Kidney (tissue), 13 donors: ENCODE measurements at regions not wholly inside any gene's neighbourhood (a gene's known extent, or its start where the extent isn't known, plus 50 kb on each side); places are given as distances from the start of the nearest gene placed in this dataset.

Experiments
- DNase-seq, 5 donors: peaks; one replicate each; pipeline ENCODE4 v3.0.0-alpha.2; 2013 to 2020
- FAIRE-seq: peaks from 2 replicates; lab custom pipeline; 2012; peaks lifted over from hg19 to GRCh38; lab: Jason Lieb, UNC
- H3K27ac ChIP-seq, 2 donors: one replicate each; pipeline ENCODE4 v1.7.0; 2013; ENCODE audit warnings: low read depth in 2 of 2, low read length in 2 of 2, inconsistent platforms in 1 of 2
- H3K27me3 ChIP-seq: one replicate; pipeline ENCODE4 v1.7.1; 2013; ENCODE audit warnings: low read length, inconsistent platforms; ENCODE audit not compliant: control insufficient read depth, insufficient read depth
- H3K36me3 ChIP-seq, 3 donors: one replicate each; pipeline versions ENCODE4 v1.7.0 to v1.7.1; 2013; ENCODE audit warnings: low read length in 3 of 3, control low read depth in 1 of 3, inconsistent platforms in 1 of 3; ENCODE audit not compliant: insufficient read depth in 3 of 3, control insufficient read depth in 2 of 3
- H3K4me1 ChIP-seq, 3 donors: one replicate each; pipeline versions ENCODE4 v1.7.0 to v1.7.1; 2013; ENCODE audit warnings: low read length in 3 of 3, inconsistent platforms in 1 of 3, low read depth in 1 of 3; ENCODE audit not compliant: control insufficient read depth in 2 of 3, insufficient read depth in 2 of 3
- H3K4me3 ChIP-seq, 3 donors: one replicate each; pipeline versions ENCODE4 v1.7.0 to v1.8.1; 2013; ENCODE audit warnings: low read length in 3 of 3, control low read depth in 1 of 3, inconsistent platforms in 1 of 3
- H3K9ac ChIP-seq, 3 donors: one replicate each; pipeline versions ENCODE4 v1.7.0 to v1.7.1; 2013; ENCODE audit warnings: low read length in 3 of 3, control low read depth in 1 of 3, inconsistent platforms in 1 of 3
- H3K9me3 ChIP-seq, 3 donors: one replicate each; pipeline versions ENCODE4 v1.7.0 to v1.7.1; 2013; ENCODE audit warnings: low read length in 3 of 3, control low read depth in 1 of 3, inconsistent platforms in 1 of 3; ENCODE audit not compliant: control insufficient read depth in 2 of 3, insufficient read depth in 1 of 3
- intact Hi-C: fragments of 100-400 bp; cut with DNase I; formaldehyde crosslinking; loops from one replicate; pipeline ENCODE4 v1.11.1; 2022
- TF ChIP-seq, protein P1 (sequence below): IDR thresholded peaks from 3 replicates; pipeline ENCODE4 v1.5.1; 2012; ENCODE audit warnings: mild to moderate bottlenecking, moderate library complexity, borderline replicate concordance; ENCODE audit not compliant: insufficient read depth; ENCODE audit errors: extremely low read depth
- donor health status: control.
- donor health status: control.
- donor health status: control.
- donor health status: control.
- donor health status: control.
- donor health status: DM: yes; HTN: yes; CAD: no.
- donor health status: Normal renal cell carcinoma (clear cell type).

DNA sequence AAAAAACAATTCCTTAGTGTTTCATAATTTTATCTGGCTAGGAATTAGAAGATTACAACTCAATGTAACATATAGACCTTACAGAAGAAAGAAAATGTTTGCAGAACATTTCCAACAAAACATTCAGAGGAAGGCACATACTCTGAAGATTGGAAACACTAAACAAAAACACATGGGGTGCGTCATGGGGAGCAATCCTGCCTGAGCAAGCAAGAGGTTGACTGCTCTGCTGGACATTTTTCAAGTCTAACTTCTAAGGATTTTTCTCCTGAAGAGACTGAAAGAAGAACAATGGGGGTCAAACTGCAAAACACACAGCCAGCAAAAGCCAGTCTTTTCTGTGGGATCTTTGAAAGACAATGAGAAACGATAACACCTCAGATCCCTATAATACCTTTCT lies 182.8 kb downstream of the GUCY2F start:
- Histone ChIP-seq H3K27ac (no peak overlapping the region), H3K27me3 (no peaks in the 10 kb centered on the region), H3K36me3 (no peaks in the 10 kb centered on the region), H3K4me3 (no peak overlapping the region), H3K4me1 (no peaks in the 10 kb centered on the region), H3K9ac (no peak overlapping the region), H3K9me3 (no peaks in the 10 kb centered on the region)
- intact Hi-C loops: no loop called here
- TF ChIP-seq, protein P1, sequence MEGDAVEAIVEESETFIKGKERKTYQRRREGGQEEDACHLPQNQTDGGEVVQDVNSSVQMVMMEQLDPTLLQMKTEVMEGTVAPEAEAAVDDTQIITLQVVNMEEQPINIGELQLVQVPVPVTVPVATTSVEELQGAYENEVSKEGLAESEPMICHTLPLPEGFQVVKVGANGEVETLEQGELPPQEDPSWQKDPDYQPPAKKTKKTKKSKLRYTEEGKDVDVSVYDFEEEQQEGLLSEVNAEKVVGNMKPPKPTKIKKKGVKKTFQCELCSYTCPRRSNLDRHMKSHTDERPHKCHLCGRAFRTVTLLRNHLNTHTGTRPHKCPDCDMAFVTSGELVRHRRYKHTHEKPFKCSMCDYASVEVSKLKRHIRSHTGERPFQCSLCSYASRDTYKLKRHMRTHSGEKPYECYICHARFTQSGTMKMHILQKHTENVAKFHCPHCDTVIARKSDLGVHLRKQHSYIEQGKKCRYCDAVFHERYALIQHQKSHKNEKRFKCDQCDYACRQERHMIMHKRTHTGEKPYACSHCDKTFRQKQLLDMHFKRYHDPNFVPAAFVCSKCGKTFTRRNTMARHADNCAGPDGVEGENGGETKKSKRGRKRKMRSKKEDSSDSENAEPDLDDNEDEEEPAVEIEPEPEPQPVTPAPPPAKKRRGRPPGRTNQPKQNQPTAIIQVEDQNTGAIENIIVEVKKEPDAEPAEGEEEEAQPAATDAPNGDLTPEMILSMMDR: no peak
- FAIRE-seq: no peak
- DNase-seq: no peak

DNA sequence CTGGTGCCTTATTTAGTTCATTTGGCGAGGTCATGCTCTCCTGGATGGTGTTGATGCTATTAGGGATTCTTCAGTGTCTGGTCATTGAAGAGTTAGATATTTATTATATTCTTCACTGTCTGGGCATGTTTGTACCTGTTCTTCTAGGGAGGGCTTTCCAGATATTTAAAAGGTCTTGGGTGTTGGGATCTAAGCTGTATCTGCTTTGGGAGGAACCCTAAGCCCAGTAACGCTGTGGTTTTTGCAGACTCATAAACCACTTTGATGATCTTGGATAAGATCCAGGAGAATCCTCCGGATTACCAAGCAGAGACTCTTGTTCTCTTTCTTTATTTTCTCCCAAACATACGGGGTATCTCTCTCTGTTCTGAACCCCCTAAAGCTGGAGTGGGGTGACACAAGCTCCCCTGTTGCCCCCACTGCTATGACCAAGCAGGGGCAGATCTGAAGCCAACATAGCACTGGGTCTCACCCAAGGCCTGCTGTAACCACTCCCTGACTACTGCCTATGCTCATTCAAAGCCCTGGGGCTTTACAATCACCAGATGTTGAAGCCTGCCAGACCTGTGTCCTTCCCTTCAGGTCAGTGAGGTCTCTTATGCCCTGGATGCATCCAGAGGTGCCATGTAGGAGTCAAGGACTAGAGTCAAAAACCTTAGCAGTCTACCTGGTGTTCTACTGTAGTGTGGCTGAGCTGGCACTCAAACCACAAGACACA lies 187.6 kb downstream of the GUCY2F start:
- FAIRE-seq (no peak), DNase-seq (no peak)
- H3K27me3 ChIP-seq: no peaks in the 10 kb centered on the region
- H3K9ac ChIP-seq: no peak overlapping the region
- H3K27ac ChIP-seq: no peak overlapping the region
- H3K4me3 ChIP-seq: no peak overlapping the region
- H3K36me3 ChIP-seq: no peaks in the 10 kb centered on the region
- intact Hi-C loops: no loop called here
- no peaks in the 10 kb centered on the region for H3K9me3 ChIP-seq
- no peaks in the 10 kb centered on the region for H3K4me1 ChIP-seq
- TF ChIP-seq, protein P1: no peak

DNA sequence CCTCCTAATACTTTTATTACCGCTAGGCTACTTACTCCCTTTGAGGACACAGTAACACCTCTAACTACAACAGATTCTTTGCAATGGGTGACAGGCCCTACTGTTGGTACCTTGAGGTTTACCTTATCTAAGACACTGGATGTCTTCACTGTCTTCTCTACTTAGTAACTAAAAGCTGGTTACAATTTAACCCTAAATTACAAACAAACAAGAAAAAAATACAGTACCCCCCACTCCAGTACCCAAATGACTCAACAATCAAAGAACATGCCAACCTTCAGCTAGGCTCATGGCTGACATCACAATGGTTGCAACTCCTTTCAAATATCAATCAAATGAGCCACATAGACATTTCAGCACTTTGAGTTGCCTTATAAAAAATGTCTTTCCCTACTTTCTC lies 198.0 kb downstream of the GUCY2F start:
- DNase-seq: no peak
- intact Hi-C loops: no loop called here
- no peaks in the 10 kb centered on the region for H3K27me3 ChIP-seq
- no peak overlapping the region for H3K9ac ChIP-seq
- no peak overlapping the region for H3K27ac ChIP-seq
- H3K36me3 ChIP-seq: no peaks in the 10 kb centered on the region
- no peak overlapping the region for H3K4me3 ChIP-seq
- TF ChIP-seq, protein P1: no peak
- no peaks in the 10 kb centered on the region for H3K9me3 ChIP-seq
- H3K4me1 ChIP-seq: no peaks in the 10 kb centered on the region
- no peak for FAIRE-seq
